ENCODE measurements at regions not wholly inside any gene's neighbourhood (a gene's known extent, or its start where the extent isn't known, plus 50 kb on each side); places are given as distances from the start of the nearest gene placed in this dataset.

DNA sequence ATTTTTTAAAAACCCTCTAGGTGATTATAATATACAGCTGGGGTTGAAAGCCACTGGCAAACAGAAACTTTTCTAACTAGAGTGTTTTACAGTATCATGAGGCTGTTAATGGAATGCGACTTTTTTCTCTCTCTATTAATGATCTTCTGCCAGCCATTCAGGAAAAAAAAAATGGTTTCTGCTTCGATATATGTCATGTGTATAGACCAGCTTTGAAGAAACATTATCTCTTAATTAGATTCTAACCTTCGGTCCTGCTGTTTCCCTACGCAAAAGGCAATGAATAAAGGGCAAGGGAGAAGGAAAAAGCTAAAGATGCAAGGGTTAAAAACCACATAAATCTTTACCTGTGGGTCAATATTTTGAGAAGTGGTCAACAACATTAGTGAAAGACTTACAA is 1662.1 kb upstream of the TENM3 start:
- H3K4me1 ChIP-seq (ENCODE audit: insufficient read depth, low read length) = no peaks in the 10 kb centered on the region
- no peaks in the 10 kb centered on the region for H3K9me3 ChIP-seq (ENCODE audit: insufficient read depth, low read length, severe bottlenecking)
- no peak overlapping the region for H2AFZ ChIP-seq (ENCODE audit: low read depth, low read length)
- H3K27ac ChIP-seq (ENCODE audit: low read length) = no peak overlapping the region
- H3K4me3 ChIP-seq (ENCODE audit: low read depth in 1 of 2, low read length in 2 of 2) = no peak overlapping the region
- ATAC-seq (ENCODE audit: insufficient read depth, low read depth) = no peak
- no peak overlapping the region for H3K4me2 ChIP-seq (ENCODE audit: insufficient read depth, low read length)
- no peaks in the 10 kb centered on the region for H4K20me1 ChIP-seq (ENCODE audit: insufficient read depth, low read length)
- H3K36me3 ChIP-seq (ENCODE audit: insufficient read depth, low read length) = no peaks in the 10 kb centered on the region
- DNase-seq = no peak
- no peak overlapping the region for H3K9ac ChIP-seq (ENCODE audit: low read depth, low read length)
- no peaks in the 10 kb centered on the region for H3K79me2 ChIP-seq (ENCODE audit: insufficient read depth, low read length)
- TF ChIP-seq, protein P1, sequence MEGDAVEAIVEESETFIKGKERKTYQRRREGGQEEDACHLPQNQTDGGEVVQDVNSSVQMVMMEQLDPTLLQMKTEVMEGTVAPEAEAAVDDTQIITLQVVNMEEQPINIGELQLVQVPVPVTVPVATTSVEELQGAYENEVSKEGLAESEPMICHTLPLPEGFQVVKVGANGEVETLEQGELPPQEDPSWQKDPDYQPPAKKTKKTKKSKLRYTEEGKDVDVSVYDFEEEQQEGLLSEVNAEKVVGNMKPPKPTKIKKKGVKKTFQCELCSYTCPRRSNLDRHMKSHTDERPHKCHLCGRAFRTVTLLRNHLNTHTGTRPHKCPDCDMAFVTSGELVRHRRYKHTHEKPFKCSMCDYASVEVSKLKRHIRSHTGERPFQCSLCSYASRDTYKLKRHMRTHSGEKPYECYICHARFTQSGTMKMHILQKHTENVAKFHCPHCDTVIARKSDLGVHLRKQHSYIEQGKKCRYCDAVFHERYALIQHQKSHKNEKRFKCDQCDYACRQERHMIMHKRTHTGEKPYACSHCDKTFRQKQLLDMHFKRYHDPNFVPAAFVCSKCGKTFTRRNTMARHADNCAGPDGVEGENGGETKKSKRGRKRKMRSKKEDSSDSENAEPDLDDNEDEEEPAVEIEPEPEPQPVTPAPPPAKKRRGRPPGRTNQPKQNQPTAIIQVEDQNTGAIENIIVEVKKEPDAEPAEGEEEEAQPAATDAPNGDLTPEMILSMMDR (IDR thresholded peaks at IDR 0.05; ENCODE audit: borderline replicate concordance, extremely low read depth, low read length, poor library complexity, severe bottlenecking) = no peak
- no peak for TF ChIP-seq EZH2 (IDR thresholded peaks at IDR 0.05; ENCODE audit: borderline replicate concordance, low read depth, low read length, severe bottlenecking)
- no peaks in the 10 kb centered on the region for H3K27me3 ChIP-seq (ENCODE audit: insufficient read depth, low read length, poor library complexity)

DNA sequence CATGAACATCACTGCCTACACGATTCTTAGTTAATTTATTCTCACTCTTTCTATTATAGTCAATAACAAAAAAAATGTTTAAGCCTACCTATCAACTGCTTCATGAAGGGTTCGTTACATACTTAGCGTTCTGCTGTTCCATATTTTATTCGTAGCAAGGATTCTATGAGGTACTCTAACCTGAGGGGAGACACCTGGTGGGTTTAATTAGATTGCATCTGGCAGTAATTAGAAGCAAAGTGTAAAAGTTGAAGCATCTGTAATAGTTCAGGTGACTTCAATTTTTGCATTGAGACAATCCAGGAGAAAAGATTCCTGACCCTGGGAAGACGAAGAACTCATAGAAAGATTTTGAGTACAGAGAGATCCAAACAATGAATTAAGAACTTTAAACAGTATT is 1655.8 kb upstream of the TENM3 start:
- Histone ChIP-seq H3K9ac (ENCODE audit: low read depth, low read length) (no peak overlapping the region), H3K4me2 (ENCODE audit: insufficient read depth, low read length) (no peak overlapping the region), H3K4me1 (ENCODE audit: insufficient read depth, low read length) (no peaks in the 10 kb centered on the region), H4K20me1 (ENCODE audit: insufficient read depth, low read length) (no peaks in the 10 kb centered on the region), H3K27ac (ENCODE audit: low read length) (no peak overlapping the region), H3K27me3 (ENCODE audit: insufficient read depth, low read length, poor library complexity) (no peaks in the 10 kb centered on the region), H2AFZ (ENCODE audit: low read depth, low read length) (no peak overlapping the region), H3K9me3 (ENCODE audit: insufficient read depth, low read length, severe bottlenecking) (no peaks in the 10 kb centered on the region), H3K79me2 (ENCODE audit: insufficient read depth, low read length) (no peaks in the 10 kb centered on the region), H3K36me3 (ENCODE audit: insufficient read depth, low read length) (no peaks in the 10 kb centered on the region), H3K4me3 (ENCODE audit: low read depth in 1 of 2, low read length in 2 of 2) (no peak overlapping the region)
- no peak for ATAC-seq (ENCODE audit: insufficient read depth, low read depth)
- TF ChIP-seq, protein P1 (IDR thresholded peaks at IDR 0.05; ENCODE audit: borderline replicate concordance, extremely low read depth, low read length, poor library complexity, severe bottlenecking) = peak; percentile 15
- no peak for TF ChIP-seq EZH2 (IDR thresholded peaks at IDR 0.05; ENCODE audit: borderline replicate concordance, low read depth, low read length, severe bottlenecking)
- no peak for DNase-seq

DNA sequence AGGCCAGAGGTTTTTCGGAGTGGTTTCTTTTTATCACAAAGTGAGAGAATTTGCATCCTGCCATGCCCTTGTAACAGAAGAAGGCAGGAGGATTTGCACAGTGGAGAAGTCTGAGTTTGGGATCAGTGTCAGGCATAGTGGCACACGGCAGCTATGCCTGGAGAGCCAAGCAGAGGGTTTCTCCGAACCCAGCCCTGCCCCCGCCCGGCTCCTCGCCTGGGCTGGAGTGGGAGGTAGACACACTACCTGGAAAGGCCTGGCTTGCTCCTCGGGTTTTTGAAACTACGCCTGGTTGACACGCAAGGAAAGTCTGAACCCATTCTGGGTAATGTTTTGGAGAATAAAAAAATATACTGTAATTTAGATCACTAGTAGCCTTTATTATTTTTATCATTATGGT is 1653.6 kb upstream of the TENM3 start:
- Histone ChIP-seq H2AFZ (ENCODE audit: low read depth, low read length) (no peak overlapping the region), H3K36me3 (ENCODE audit: insufficient read depth, low read length) (no peaks in the 10 kb centered on the region), H3K9ac (ENCODE audit: low read depth, low read length) (no peak overlapping the region), H3K4me1 (ENCODE audit: insufficient read depth, low read length) (no peaks in the 10 kb centered on the region), H3K4me2 (ENCODE audit: insufficient read depth, low read length) (no peak overlapping the region), H4K20me1 (ENCODE audit: insufficient read depth, low read length) (no peaks in the 10 kb centered on the region), H3K27ac (ENCODE audit: low read length) (no peak overlapping the region), H3K27me3 (ENCODE audit: insufficient read depth, low read length, poor library complexity) (no peaks in the 10 kb centered on the region), H3K9me3 (ENCODE audit: insufficient read depth, low read length, severe bottlenecking) (no peaks in the 10 kb centered on the region), H3K79me2 (ENCODE audit: insufficient read depth, low read length) (no peaks in the 10 kb centered on the region), H3K4me3 (ENCODE audit: low read depth in 1 of 2, low read length in 2 of 2) (no peak overlapping the region)
- ATAC-seq (ENCODE audit: insufficient read depth, low read depth) (no peak), DNase-seq (no peak)
- TF ChIP-seq, protein P1 (IDR thresholded peaks at IDR 0.05; ENCODE audit: borderline replicate concordance, extremely low read depth, low read length, poor library complexity, severe bottlenecking) = no peak
- no peak for TF ChIP-seq EZH2 (IDR thresholded peaks at IDR 0.05; ENCODE audit: borderline replicate concordance, low read depth, low read length, severe bottlenecking)
